OCI-LY1 (cell line): ENCODE measurements at regions not wholly inside any gene's neighbourhood (a gene's known extent, or its start where the extent isn't known, plus 50 kb on each side); places are given as distances from the start of the nearest gene placed in this dataset.

Experiments used
- CTCF ChIP-seq: fragments of 200-600 bp; sonication (generic), shearing (Covaris generic); IDR thresholded peaks from 2 replicates; pipeline ENCODE4 v1.5.1; 2017; ENCODE audit warnings: mild to moderate bottlenecking, antibody characterized with exemption, low read length, moderate library complexity, mixed read lengths
- EZH2 ChIP-seq: fragments of 200-600 bp; sonication (generic), shearing (Covaris generic); IDR thresholded peaks from 2 replicates; pipeline ENCODE4 v1.8.0; 2017; ENCODE audit warnings: borderline replicate concordance, mixed run types, mild to moderate bottlenecking, antibody characterized with exemption, low read length, moderate library complexity, mixed read lengths

GRCh38 chr2:238635647-238636051 is 208.9 kb downstream of the ASB1 start:
- no peak for TF ChIP-seq EZH2
- no peak for TF ChIP-seq CTCF
